ENCODE measurements at regions not wholly inside any gene's neighbourhood (a gene's known extent, or its start where the extent isn't known, plus 50 kb on each side); places are given as distances from the start of the nearest gene placed in this dataset.

DNA sequence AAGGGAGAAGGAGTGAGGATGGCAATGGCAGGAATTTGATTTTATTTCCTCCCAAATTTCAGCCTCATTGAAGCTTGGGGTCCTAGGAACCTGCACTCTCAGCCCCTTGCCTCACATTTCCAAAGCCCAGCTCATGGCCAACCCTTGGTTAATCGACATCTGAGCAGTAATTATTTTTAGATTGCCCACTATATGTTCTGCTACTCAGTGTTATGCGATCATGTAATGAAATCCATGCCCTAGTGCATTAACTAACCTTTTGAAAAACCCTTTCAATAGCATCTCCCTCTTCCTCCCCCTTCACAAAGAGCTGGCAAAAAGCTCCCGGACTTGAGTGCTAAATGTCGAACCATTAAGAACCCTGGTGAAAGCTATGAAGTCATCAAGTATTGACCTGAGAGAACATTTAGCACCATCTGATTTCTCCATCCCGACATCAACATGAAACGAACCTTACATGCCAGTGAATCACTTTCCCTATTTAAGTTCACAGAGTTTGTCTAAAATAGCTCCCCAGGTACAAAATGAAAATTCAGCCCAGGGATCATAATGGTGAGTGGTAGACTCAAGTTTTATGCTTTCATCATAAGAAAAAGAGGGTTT, 59.2 kb upstream of the RPS6KA3 start:
- TF ChIP-seq POLR2A (IDR thresholded peaks at IDR 0.05): no peak
- TF ChIP-seq POLR2AphosphoS5 (IDR thresholded peaks at IDR 0.05; ENCODE audit: insufficient read depth in 1 of 2, low read depth in 1 of 2): no peak
